Heart left ventricle (tissue), 16 donors: ENCODE measurements at regions not wholly inside any gene's neighbourhood (a gene's known extent, or its start where the extent isn't known, plus 50 kb on each side); places are given as distances from the start of the nearest gene placed in this dataset.

Experiments
- ATAC-seq, 4 donors: fragments of 200-7000 bp; cut with Tn5 transposase; one replicate each; pipeline ENCODE4 v1.9.1; 2020 to 2022; ENCODE audit warnings: moderate library complexity in 4 of 4, mild to moderate bottlenecking in 3 of 4, moderate number of reproducible peaks in 1 of 4
- DNase-seq, 5 donors: peaks; one replicate each; pipeline ENCODE4 v3.0.0-alpha.2; 2020
- H3K27ac ChIP-seq, 12 donors: fragments of 200-600 bp; sonication (generic) in 4 of 12; one replicate each; pipeline versions ENCODE4 v1.5.0 to v1.8.0; 2016 to 2022; ENCODE audit warnings: mild to moderate bottlenecking in 2 of 12
- H3K27me3 ChIP-seq, 9 donors: fragments of 200-600 bp; sonication (generic) in 2 of 9; one replicate each; pipeline versions ENCODE4 v1.5.1 to v1.8.0; 2016 to 2022; ENCODE audit warnings: mild to moderate bottlenecking in 3 of 9
- H3K36me3 ChIP-seq, 9 donors: fragments of 200-600 bp; sonication (generic) in 2 of 9; one replicate each; pipeline versions ENCODE4 v1.5.0 to v1.8.0; 2018 to 2022; ENCODE audit warnings: mild to moderate bottlenecking in 2 of 9
- H3K4me1 ChIP-seq, 12 donors: fragments of 200-600 bp; sonication (generic) in 4 of 12; one replicate each; pipeline versions ENCODE4 v1.5.0 to v1.8.0; 2016 to 2022; ENCODE audit warnings: mild to moderate bottlenecking in 3 of 12
- H3K4me3 ChIP-seq, 12 donors: fragments of 200-600 bp; sonication (generic) in 4 of 12; one replicate each; pipeline versions ENCODE4 v1.5.0 to v1.8.0; 2017 to 2022; ENCODE audit warnings: mild to moderate bottlenecking in 9 of 12, moderate library complexity in 4 of 12
- H3K9me3 ChIP-seq, 12 donors: fragments of 200-600 bp; sonication (generic) in 4 of 12; one replicate each; pipeline versions ENCODE4 v1.5.0 to v1.8.0; 2016 to 2022; ENCODE audit warnings: mild to moderate bottlenecking in 1 of 12
- POLR2A ChIP-seq, 2 donors: fragments of 450-650 bp; IDR thresholded peaks; one replicate each; pipeline ENCODE4 v1.6.1; 2017; ENCODE audit warnings: antibody characterized with exemption in 2 of 2, mild to moderate bottlenecking in 2 of 2, moderate library complexity in 2 of 2
- WGBS, 4 donors: extraction: QIAGEN DNeasy Blood & Tissue Kit in 2 of 4; methylation state at CpG; one replicate each; pipeline versions ENCODE4 v1.1.5 to v1.1.7; 2013 to 2018; 5-methylcytosine and 5-hydroxymethylcytosine counted together
- intact Hi-C, 10 donors: fragments of 100-400 bp; cut with DNase I; formaldehyde crosslinking; loops; one replicate each; pipeline versions ENCODE4 v1.11.1 to v1.14.2; 2022
- TF ChIP-seq, protein P1 (sequence below), 12 donors: fragments of 200-600 bp; sonication (generic) in 4 of 12; IDR thresholded peaks; one replicate each; pipeline versions ENCODE4 v1.5.0 to v1.8.0; 2018 to 2022; ENCODE audit warnings: antibody characterized with exemption in 12 of 12, mild to moderate bottlenecking in 5 of 12
- donor health status: ischemic (EF 13 %, LVEDD 7.1; RV severe dilation, severe dysfunction).
- donor health status: healthy with polysubstance abuse.
- donor health status: DM: no; HTN: yes; CAD: no.
- donor health status: DM: no; HTN: no; CAD: no.
- donor health status: ischemic (EF 25% LVEDD 6.9; RV normal size, moderate dysfunction).
- donor health status: ischemic (EF 25% LVEDD 5.7; RV mildly dilated, moderate dysfunction).
- donor health status: healthy.
- donor health status: DM: yes; HTN: yes; CAD: no.
- donor health status: ischemic (EF 35%, LVEDD 5.7; RV mildly dilated, moderate dysfunction).
- donor health status: nonischemic (EF 11% LVEDD 7.7; RV severe dilation, severe dysfunction).
- donor health status: DM: yes; HTN: yes; CAD: no.
- donor health status: PGD.
- donor health status: ischemic (EF 29% LVEDD 5.4; RV normal size, mild dysfunction).
- donor health status: nonischemic (EF 23%, LVEDD 6.1; RV moderate dilation, normal function).

DNA sequence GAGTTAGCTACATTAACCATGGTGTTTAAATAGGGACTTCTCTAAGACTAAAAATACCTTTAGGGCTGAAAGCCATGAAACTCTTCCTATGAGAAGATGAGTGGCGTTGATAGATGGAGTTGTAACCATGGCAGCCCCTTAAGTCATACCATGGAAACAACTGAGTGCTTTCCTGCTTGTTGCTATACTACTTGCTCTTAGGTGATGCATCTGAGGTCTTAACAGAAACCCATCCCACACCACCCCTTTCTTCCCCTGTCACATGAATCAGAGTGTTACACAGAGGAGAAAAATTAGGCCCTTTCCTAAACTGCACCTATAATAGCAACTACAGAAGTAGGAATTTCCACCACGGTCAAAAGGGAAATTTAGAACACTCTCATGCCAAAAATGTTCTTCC, 64.3 kb upstream of the ZC3H12C start:
- H3K4me3 ChIP-seq = no peak overlapping the region
- ATAC-seq (no peak), DNase-seq (no peak)
- H3K9me3 ChIP-seq = no peaks in the 10 kb centered on the region
- intact Hi-C loops = no loop called here
- no peaks in the 10 kb centered on the region for H3K36me3 ChIP-seq
- TF ChIP-seq, protein P1, sequence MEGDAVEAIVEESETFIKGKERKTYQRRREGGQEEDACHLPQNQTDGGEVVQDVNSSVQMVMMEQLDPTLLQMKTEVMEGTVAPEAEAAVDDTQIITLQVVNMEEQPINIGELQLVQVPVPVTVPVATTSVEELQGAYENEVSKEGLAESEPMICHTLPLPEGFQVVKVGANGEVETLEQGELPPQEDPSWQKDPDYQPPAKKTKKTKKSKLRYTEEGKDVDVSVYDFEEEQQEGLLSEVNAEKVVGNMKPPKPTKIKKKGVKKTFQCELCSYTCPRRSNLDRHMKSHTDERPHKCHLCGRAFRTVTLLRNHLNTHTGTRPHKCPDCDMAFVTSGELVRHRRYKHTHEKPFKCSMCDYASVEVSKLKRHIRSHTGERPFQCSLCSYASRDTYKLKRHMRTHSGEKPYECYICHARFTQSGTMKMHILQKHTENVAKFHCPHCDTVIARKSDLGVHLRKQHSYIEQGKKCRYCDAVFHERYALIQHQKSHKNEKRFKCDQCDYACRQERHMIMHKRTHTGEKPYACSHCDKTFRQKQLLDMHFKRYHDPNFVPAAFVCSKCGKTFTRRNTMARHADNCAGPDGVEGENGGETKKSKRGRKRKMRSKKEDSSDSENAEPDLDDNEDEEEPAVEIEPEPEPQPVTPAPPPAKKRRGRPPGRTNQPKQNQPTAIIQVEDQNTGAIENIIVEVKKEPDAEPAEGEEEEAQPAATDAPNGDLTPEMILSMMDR (IDR thresholded peaks at IDR 0.05) = no peak
- TF ChIP-seq POLR2A (IDR thresholded peaks at IDR 0.05) = no peak
- no peak overlapping the region for H3K27ac ChIP-seq
- WGBS, 4 donors = 80 to 88% (median 82%) methylated on average over 2 of the region's 2 CpGs
- H3K4me1 ChIP-seq = peaks cover 0 to 13% (median 0%) of the 10 kb centered on the region in 12 donors
- no peaks in the 10 kb centered on the region for H3K27me3 ChIP-seq

DNA sequence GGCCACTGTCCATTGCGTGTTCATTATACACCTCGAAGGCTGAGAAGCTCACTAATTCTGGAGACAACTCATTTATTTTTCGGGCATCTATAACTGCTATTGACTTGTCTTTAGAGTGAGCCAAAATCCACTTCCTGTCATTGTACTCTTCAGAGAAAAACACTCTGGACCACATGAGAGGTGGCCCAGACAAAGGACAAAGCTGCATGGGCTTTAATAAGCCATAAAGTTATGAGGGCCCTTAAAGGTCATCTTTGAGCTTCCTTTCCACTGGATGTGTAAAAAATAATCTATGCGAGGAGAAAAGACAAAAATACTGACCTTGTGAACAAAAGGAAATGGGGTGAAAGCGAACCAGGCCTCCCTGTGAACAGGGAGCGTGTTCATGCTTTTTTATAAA, 63.5 kb upstream of the ZC3H12C start:
- peaks cover 0 to 13% (median 0%) of the 10 kb centered on the region in 12 donors for H3K4me1 ChIP-seq
- ATAC-seq (peak in 2 of 4 donors; percentile 62 to 71), DNase-seq (no peak)
- WGBS, 4 donors = 60 to 73% (median 70%) methylated on average over 6 of the region's 6 CpGs
- no peaks in the 10 kb centered on the region for H3K36me3 ChIP-seq
- no peak overlapping the region for H3K4me3 ChIP-seq
- no peak overlapping the region for H3K27ac ChIP-seq
- H3K9me3 ChIP-seq = no peaks in the 10 kb centered on the region
- H3K27me3 ChIP-seq = no peaks in the 10 kb centered on the region
- intact Hi-C loops = no loop called here
- TF ChIP-seq, protein P1 (IDR thresholded peaks at IDR 0.05) = no peak
- TF ChIP-seq POLR2A (IDR thresholded peaks at IDR 0.05) = no peak

GRCh38 chr11:110031171-110031570, 62.0 kb upstream of the ZC3H12C start:
- intact Hi-C loops = no loop called here
- 83 to 95% (median 91%) methylated on average over 2 of the region's 2 CpGs for WGBS, 4 donors
- Histone ChIP-seq H3K27ac (no peak overlapping the region), H3K36me3 (no peaks in the 10 kb centered on the region), H3K4me3 (no peak overlapping the region), H3K27me3 (no peaks in the 10 kb centered on the region), H3K4me1 (peaks cover 0 to 13% (median 0%) of the 10 kb centered on the region in 12 donors), H3K9me3 (no peaks in the 10 kb centered on the region)
- no peak for DNase-seq
- no peak for ATAC-seq
- TF ChIP-seq POLR2A (IDR thresholded peaks at IDR 0.05) = no peak
- TF ChIP-seq, protein P1 (IDR thresholded peaks at IDR 0.05) = no peak

- Histone ChIP-seq H3K27ac (no peak overlapping the region), H3K4me1 (peaks cover 0 to 6% (median 0%) of the 10 kb centered on the region in 12 donors), H3K4me3 (no peak overlapping the region), H3K9me3 (no peaks in the 10 kb centered on the region), H3K36me3 (no peaks in the 10 kb centered on the region), H3K27me3 (no peaks in the 10 kb centered on the region)
- no peak for TF ChIP-seq POLR2A (IDR thresholded peaks at IDR 0.05)
- TF ChIP-seq, protein P1 (IDR thresholded peaks at IDR 0.05) = no peak
- intact Hi-C loops = no loop called here
- no peak for ATAC-seq
- DNase-seq = no peak
- 74 to 79% (median 77%) methylated on average over 5 of the region's 5 CpGs for whole genome bisulfite sequencing, 4 donors
Observed at GRCh38 chr11:110032259-110032658, 60.9 kb upstream of the ZC3H12C start.
